Nephron progenitor cell (in vitro differentiated cells): ENCODE measurements at regions not wholly inside any gene's neighbourhood (a gene's known extent, or its start where the extent isn't known, plus 50 kb on each side); places are given as distances from the start of the nearest gene placed in this dataset.

ENCODE experiments used
- DNase-seq: peaks from one replicate; pipeline ENCODE4 v3.0.0; 2021
- H3K27ac Mint-ChIP-seq: 2 replicates; pipeline ENCODE4 v1.8.0; 2021; ENCODE audit warnings: mild to moderate bottlenecking, moderate library complexity, mixed read lengths
- H3K27me3 Mint-ChIP-seq: 2 replicates; pipeline ENCODE4 v1.8.0; 2021; ENCODE audit warnings: mild to moderate bottlenecking, low read depth, mixed read lengths; ENCODE audit not compliant: poor library complexity
- H3K36me3 Mint-ChIP-seq: 2 replicates; pipeline ENCODE4 v1.8.0; 2021; ENCODE audit warnings: low read depth, mixed read lengths
- H3K4me1 Mint-ChIP-seq: 2 replicates; pipeline ENCODE4 v1.8.0; 2021; ENCODE audit warnings: mixed read lengths
- H3K4me3 Mint-ChIP-seq: 2 replicates; pipeline ENCODE4 v1.8.0; 2021; ENCODE audit warnings: mild to moderate bottlenecking, moderate library complexity, mixed read lengths
- H3K9me3 Mint-ChIP-seq: 2 replicates; pipeline ENCODE4 v1.8.0; 2021; ENCODE audit warnings: mild to moderate bottlenecking, moderate library complexity, mixed read lengths
- CTCF ChIP-seq: fragments of 200-600 bp; sonication (generic); IDR thresholded peaks from 2 replicates; pipeline ENCODE4 v1.5.0; 2021; ENCODE audit warnings: antibody characterized with exemption

- Mint-ChIP-seq H3K36me3 (no peaks in the 10 kb centered on the region), H3K27me3 (peaks cover 3% of the 10 kb centered on the region), H3K4me1 (no peaks in the 10 kb centered on the region), H3K9me3 (peaks cover 65% of the 10 kb centered on the region), H3K4me3 (no peak overlapping the region), H3K27ac (no peak overlapping the region)
- TF ChIP-seq CTCF = no peak
- DNase-seq = no peak
Observed at GRCh38 chr19:41495589-41495988, 52.6 kb downstream of the ERICH4 start.

- Mint-ChIP-seq H3K27ac (no peak overlapping the region), H3K4me3 (no peak overlapping the region), H3K4me1 (no peaks in the 10 kb centered on the region), H3K27me3 (peaks cover 3% of the 10 kb centered on the region), H3K9me3 (peaks cover 69% of the 10 kb centered on the region), H3K36me3 (no peaks in the 10 kb centered on the region)
- TF ChIP-seq CTCF = no peak
- no peak for DNase-seq
Observed at GRCh38 chr19:41499899-41500298, 56.9 kb downstream of the ERICH4 start.

- peaks cover 3% of the 10 kb centered on the region for H3K27me3 Mint-ChIP-seq
- no peaks in the 10 kb centered on the region for H3K36me3 Mint-ChIP-seq
- peaks cover 74% of the 10 kb centered on the region for H3K9me3 Mint-ChIP-seq
- no peak overlapping the region for H3K27ac Mint-ChIP-seq
- no peaks in the 10 kb centered on the region for H3K4me1 Mint-ChIP-seq
- TF ChIP-seq CTCF = no peak
- DNase-seq = no peak
- H3K4me3 Mint-ChIP-seq = no peak overlapping the region
Observed at GRCh38 chr19:41500443-41500842, 57.5 kb downstream of the ERICH4 start.

- peaks cover 3% of the 10 kb centered on the region for H3K27me3 Mint-ChIP-seq
- H3K27ac Mint-ChIP-seq = no peak overlapping the region
- peaks cover 82% of the 10 kb centered on the region for H3K9me3 Mint-ChIP-seq
Observed at GRCh38 chr19:41501854-41502253, 58.9 kb downstream of the ERICH4 start.

GRCh38 chr19:41505105-41505504, 62.1 kb downstream of the ERICH4 start:
- H3K27me3 Mint-ChIP-seq = no peaks in the 10 kb centered on the region
- TF ChIP-seq CTCF = no peak
- no peaks in the 10 kb centered on the region for H3K36me3 Mint-ChIP-seq
- H3K4me3 Mint-ChIP-seq = no peak overlapping the region
- H3K27ac Mint-ChIP-seq = no peak overlapping the region
- peaks cover 65% of the 10 kb centered on the region for H3K9me3 Mint-ChIP-seq
- no peak for DNase-seq
- H3K4me1 Mint-ChIP-seq = no peaks in the 10 kb centered on the region

More at GRCh38 chr19:41501854-41502253, 58.9 kb downstream of the ERICH4 start:
- no peak overlapping the region for H3K4me3 Mint-ChIP-seq
- no peaks in the 10 kb centered on the region for H3K36me3 Mint-ChIP-seq
- H3K4me1 Mint-ChIP-seq = no peaks in the 10 kb centered on the region
- TF ChIP-seq CTCF = no peak
- no peak for DNase-seq

- Mint-ChIP-seq H3K27ac (no peak overlapping the region), H3K36me3 (no peaks in the 10 kb centered on the region), H3K4me3 (no peak overlapping the region), H3K27me3 (peaks cover under 1% of the 10 kb centered on the region), H3K4me1 (no peaks in the 10 kb centered on the region), H3K9me3 (peaks cover 64% of the 10 kb centered on the region)
- DNase-seq = no peak
- TF ChIP-seq CTCF = no peak
Observed at GRCh38 chr19:41510484-41510883, 65.5 kb upstream of the CEACAM21 start.
